ENCODE measurements at regions not wholly inside any gene's neighbourhood (a gene's known extent, or its start where the extent isn't known, plus 50 kb on each side); places are given as distances from the start of the nearest gene placed in this dataset.

DNA sequence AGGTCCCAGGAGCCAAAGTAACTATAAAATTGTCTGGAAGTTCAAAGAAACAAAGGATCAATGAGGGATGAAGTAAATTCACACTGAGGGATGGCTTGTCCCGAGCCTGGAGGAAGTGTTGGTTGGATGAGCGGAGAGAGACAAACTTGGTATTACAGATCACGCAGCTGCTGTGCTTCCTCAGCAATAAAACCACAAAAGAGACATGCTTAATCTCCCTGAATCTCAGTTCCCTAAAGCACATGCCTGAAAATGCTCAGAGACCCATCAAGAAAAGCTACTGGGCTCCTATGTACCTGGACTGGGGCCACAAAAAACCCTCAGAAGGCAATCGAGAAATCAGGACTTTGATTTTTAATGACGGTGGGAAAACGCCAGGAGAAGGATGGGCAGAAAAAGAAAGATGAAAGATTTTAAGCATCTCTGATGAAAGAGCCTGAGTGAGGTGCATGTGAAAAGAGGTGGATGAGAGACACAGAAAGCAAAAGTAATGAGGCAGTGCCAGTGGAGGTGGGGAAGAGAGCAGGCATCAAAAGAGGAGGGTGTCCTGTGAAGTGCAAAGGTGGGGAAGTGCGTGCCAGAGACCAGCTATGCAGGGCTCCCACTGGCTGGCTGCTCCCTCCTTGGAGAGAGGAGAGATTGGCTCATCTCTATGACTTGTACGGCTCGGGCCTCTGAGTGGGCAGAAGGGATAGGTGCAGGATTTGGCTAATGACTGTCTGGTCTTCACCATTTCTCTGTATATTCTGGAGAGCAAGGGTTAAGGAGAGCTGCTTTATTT lies 143.7 kb downstream of the ABCC12 start:
- no peaks in the 10 kb centered on the region for H3K4me1 ChIP-seq (ENCODE audit: control insufficient read depth, insufficient read depth, low read length, poor library complexity, severe bottlenecking)
- H3K9me3 ChIP-seq (ENCODE audit: control insufficient read depth, low read length): no peaks in the 10 kb centered on the region
- no peak for DNase-seq
- H3K27ac ChIP-seq (ENCODE audit: insufficient read depth, low read length, poor library complexity, severe bottlenecking): no peak overlapping the region
- no peaks in the 10 kb centered on the region for H3K27me3 ChIP-seq (replicated peaks; ENCODE audit: control insufficient read depth, insufficient read depth, low read length, poor library complexity, severe bottlenecking)
- no peaks in the 10 kb centered on the region for H3K36me3 ChIP-seq (ENCODE audit: control insufficient read depth, insufficient read depth, low read length)
- no peak overlapping the region for H3K4me3 ChIP-seq (ENCODE audit: insufficient read depth, low read depth, low read length, poor library complexity, severe bottlenecking)

DNA sequence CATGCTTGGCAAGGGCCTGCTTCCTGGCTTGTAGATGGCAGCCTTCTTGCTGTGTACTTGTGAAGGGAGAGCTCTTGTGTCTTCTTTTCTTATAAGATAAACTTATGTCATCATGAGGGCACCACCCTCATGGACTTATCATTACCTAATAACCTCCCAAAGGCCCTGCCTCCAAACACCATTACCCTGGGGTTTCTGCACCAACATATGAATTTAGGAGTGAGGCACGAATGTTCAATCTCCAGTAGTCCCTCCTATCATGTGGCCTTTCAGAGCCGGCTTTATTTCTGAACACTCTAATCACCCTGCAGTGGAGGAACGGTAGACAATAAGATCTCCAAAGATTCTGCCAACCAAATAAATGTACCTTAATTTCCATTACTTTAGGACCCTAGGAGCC lies 144.3 kb downstream of the ABCC12 start:
- no peak overlapping the region for H3K27ac ChIP-seq (ENCODE audit: insufficient read depth, low read length, poor library complexity, severe bottlenecking)
- H3K27me3 ChIP-seq (replicated peaks; ENCODE audit: control insufficient read depth, insufficient read depth, low read length, poor library complexity, severe bottlenecking): no peaks in the 10 kb centered on the region
- H3K9me3 ChIP-seq (ENCODE audit: control insufficient read depth, low read length): no peaks in the 10 kb centered on the region
- no peaks in the 10 kb centered on the region for H3K36me3 ChIP-seq (ENCODE audit: control insufficient read depth, insufficient read depth, low read length)
- H3K4me1 ChIP-seq (ENCODE audit: control insufficient read depth, insufficient read depth, low read length, poor library complexity, severe bottlenecking): no peaks in the 10 kb centered on the region
- DNase-seq: no peak
- H3K4me3 ChIP-seq (ENCODE audit: insufficient read depth, low read depth, low read length, poor library complexity, severe bottlenecking): no peak overlapping the region

GRCh38 chr16:48008011-48008525 lies 147.7 kb downstream of the ABCC12 start:
- no peak for DNase-seq
- Histone ChIP-seq H3K36me3 (ENCODE audit: control insufficient read depth, insufficient read depth, low read length) (no peaks in the 10 kb centered on the region), H3K9me3 (ENCODE audit: control insufficient read depth, low read length) (no peaks in the 10 kb centered on the region), H3K4me1 (ENCODE audit: control insufficient read depth, insufficient read depth, low read length, poor library complexity, severe bottlenecking) (no peaks in the 10 kb centered on the region), H3K27ac (ENCODE audit: insufficient read depth, low read length, poor library complexity, severe bottlenecking) (no peak overlapping the region), H3K4me3 (ENCODE audit: insufficient read depth, low read depth, low read length, poor library complexity, severe bottlenecking) (no peak overlapping the region), H3K27me3 (replicated peaks; ENCODE audit: control insufficient read depth, insufficient read depth, low read length, poor library complexity, severe bottlenecking) (no peaks in the 10 kb centered on the region)

GRCh38 chr16:48004141-48004695 lies 151.6 kb downstream of the ABCC12 start:
- Histone ChIP-seq H3K27ac (ENCODE audit: insufficient read depth, low read length, poor library complexity, severe bottlenecking) (no peak overlapping the region), H3K4me1 (ENCODE audit: control insufficient read depth, insufficient read depth, low read length, poor library complexity, severe bottlenecking) (no peaks in the 10 kb centered on the region), H3K27me3 (replicated peaks; ENCODE audit: control insufficient read depth, insufficient read depth, low read length, poor library complexity, severe bottlenecking) (no peaks in the 10 kb centered on the region), H3K9me3 (ENCODE audit: control insufficient read depth, low read length) (no peaks in the 10 kb centered on the region), H3K4me3 (ENCODE audit: insufficient read depth, low read depth, low read length, poor library complexity, severe bottlenecking) (no peak overlapping the region), H3K36me3 (ENCODE audit: control insufficient read depth, insufficient read depth, low read length) (no peaks in the 10 kb centered on the region)
- DNase-seq: no peak

GRCh38 chr16:48003206-48003907 lies 152.4 kb downstream of the ABCC12 start:
- H3K9me3 ChIP-seq (ENCODE audit: control insufficient read depth, low read length): no peaks in the 10 kb centered on the region
- no peaks in the 10 kb centered on the region for H3K36me3 ChIP-seq (ENCODE audit: control insufficient read depth, insufficient read depth, low read length)
- H3K27ac ChIP-seq (ENCODE audit: insufficient read depth, low read length, poor library complexity, severe bottlenecking): no peak overlapping the region
- H3K27me3 ChIP-seq (replicated peaks; ENCODE audit: control insufficient read depth, insufficient read depth, low read length, poor library complexity, severe bottlenecking): no peaks in the 10 kb centered on the region
- no peaks in the 10 kb centered on the region for H3K4me1 ChIP-seq (ENCODE audit: control insufficient read depth, insufficient read depth, low read length, poor library complexity, severe bottlenecking)
- no peak for DNase-seq
- H3K4me3 ChIP-seq (ENCODE audit: insufficient read depth, low read depth, low read length, poor library complexity, severe bottlenecking): no peak overlapping the region

DNA sequence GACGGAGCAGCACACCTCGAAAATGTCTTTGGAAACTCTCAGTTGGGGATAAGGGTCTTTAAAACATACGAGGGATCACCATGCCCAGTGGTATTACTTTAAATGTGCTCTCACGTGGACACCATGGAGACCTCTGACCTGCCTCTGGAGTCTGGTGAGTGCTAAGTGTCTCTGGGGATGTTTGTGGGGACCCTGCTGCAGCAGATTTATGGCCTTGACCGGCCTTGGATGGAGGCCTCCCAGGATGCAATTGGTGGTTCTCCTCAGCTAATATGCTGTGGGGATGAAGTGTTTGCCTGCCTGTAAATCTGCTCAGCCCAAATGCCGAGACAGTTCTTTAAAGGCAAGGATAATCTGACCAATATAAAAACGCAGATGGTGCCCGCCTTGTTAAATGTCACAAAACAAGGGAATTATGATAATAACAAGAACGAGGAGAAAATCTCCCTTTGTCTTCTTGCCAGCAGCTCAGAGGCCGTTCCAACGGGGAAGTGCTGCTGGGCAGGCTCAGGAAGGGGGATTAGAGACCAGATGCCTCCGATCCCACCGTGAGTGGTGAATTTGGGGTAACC lies 154.4 kb downstream of the ABCC12 start:
- DNase-seq: no peak
- no peak overlapping the region for H3K27ac ChIP-seq (ENCODE audit: insufficient read depth, low read length, poor library complexity, severe bottlenecking)
- H3K27me3 ChIP-seq (replicated peaks; ENCODE audit: control insufficient read depth, insufficient read depth, low read length, poor library complexity, severe bottlenecking): no peaks in the 10 kb centered on the region
- no peaks in the 10 kb centered on the region for H3K4me1 ChIP-seq (ENCODE audit: control insufficient read depth, insufficient read depth, low read length, poor library complexity, severe bottlenecking)
- no peaks in the 10 kb centered on the region for H3K36me3 ChIP-seq (ENCODE audit: control insufficient read depth, insufficient read depth, low read length)
- H3K4me3 ChIP-seq (ENCODE audit: insufficient read depth, low read depth, low read length, poor library complexity, severe bottlenecking): no peak overlapping the region
- H3K9me3 ChIP-seq (ENCODE audit: control insufficient read depth, low read length): no peaks in the 10 kb centered on the region

DNA sequence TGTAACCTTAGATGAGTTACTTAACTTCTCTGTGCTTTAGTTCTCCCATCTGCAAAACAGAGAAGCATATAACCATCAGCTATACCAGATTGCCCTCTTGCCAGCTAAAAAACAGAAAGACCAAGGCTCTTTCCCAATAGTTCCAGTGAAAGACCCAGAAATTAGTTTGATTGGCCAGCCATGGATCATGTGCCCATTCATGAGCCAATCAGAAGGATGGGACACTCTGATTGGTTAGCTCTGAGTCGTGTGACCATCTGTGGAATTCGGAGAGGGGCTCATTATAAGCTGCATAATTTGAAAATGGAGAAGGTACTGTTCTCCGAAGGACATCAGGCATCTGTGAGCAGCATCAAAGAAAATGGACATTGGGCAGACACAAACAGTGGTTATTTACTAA lies 155.2 kb downstream of the ABCC12 start:
- Histone ChIP-seq H3K4me3 (ENCODE audit: insufficient read depth, low read depth, low read length, poor library complexity, severe bottlenecking) (no peak overlapping the region), H3K27me3 (replicated peaks; ENCODE audit: control insufficient read depth, insufficient read depth, low read length, poor library complexity, severe bottlenecking) (no peaks in the 10 kb centered on the region), H3K4me1 (ENCODE audit: control insufficient read depth, insufficient read depth, low read length, poor library complexity, severe bottlenecking) (no peaks in the 10 kb centered on the region), H3K27ac (ENCODE audit: insufficient read depth, low read length, poor library complexity, severe bottlenecking) (no peak overlapping the region), H3K36me3 (ENCODE audit: control insufficient read depth, insufficient read depth, low read length) (no peaks in the 10 kb centered on the region), H3K9me3 (ENCODE audit: control insufficient read depth, low read length) (no peaks in the 10 kb centered on the region)
- DNase-seq: no peak

- Histone ChIP-seq H3K27me3 (replicated peaks; ENCODE audit: control insufficient read depth, insufficient read depth, low read length, poor library complexity, severe bottlenecking) (no peaks in the 10 kb centered on the region), H3K4me3 (ENCODE audit: insufficient read depth, low read depth, low read length, poor library complexity, severe bottlenecking) (no peak overlapping the region), H3K4me1 (ENCODE audit: control insufficient read depth, insufficient read depth, low read length, poor library complexity, severe bottlenecking) (no peaks in the 10 kb centered on the region), H3K9me3 (ENCODE audit: control insufficient read depth, low read length) (no peaks in the 10 kb centered on the region), H3K36me3 (ENCODE audit: control insufficient read depth, insufficient read depth, low read length) (no peaks in the 10 kb centered on the region), H3K27ac (ENCODE audit: insufficient read depth, low read length, poor library complexity, severe bottlenecking) (no peak overlapping the region)
- DNase-seq: no peak
Measured at GRCh38 chr16:47999595-47999994, 156.2 kb downstream of the ABCC12 start.

GRCh38 chr16:47995354-47995753 lies 160.4 kb downstream of the ABCC12 start:
- no peaks in the 10 kb centered on the region for H3K36me3 ChIP-seq (ENCODE audit: control insufficient read depth, insufficient read depth, low read length)
- H3K27me3 ChIP-seq (replicated peaks; ENCODE audit: control insufficient read depth, insufficient read depth, low read length, poor library complexity, severe bottlenecking): no peaks in the 10 kb centered on the region
- H3K27ac ChIP-seq (ENCODE audit: insufficient read depth, low read length, poor library complexity, severe bottlenecking): no peak overlapping the region
- no peak for DNase-seq
- no peaks in the 10 kb centered on the region for H3K9me3 ChIP-seq (ENCODE audit: control insufficient read depth, low read length)
- H3K4me3 ChIP-seq (ENCODE audit: insufficient read depth, low read depth, low read length, poor library complexity, severe bottlenecking): no peak overlapping the region
- H3K4me1 ChIP-seq (ENCODE audit: control insufficient read depth, insufficient read depth, low read length, poor library complexity, severe bottlenecking): no peaks in the 10 kb centered on the region

DNA sequence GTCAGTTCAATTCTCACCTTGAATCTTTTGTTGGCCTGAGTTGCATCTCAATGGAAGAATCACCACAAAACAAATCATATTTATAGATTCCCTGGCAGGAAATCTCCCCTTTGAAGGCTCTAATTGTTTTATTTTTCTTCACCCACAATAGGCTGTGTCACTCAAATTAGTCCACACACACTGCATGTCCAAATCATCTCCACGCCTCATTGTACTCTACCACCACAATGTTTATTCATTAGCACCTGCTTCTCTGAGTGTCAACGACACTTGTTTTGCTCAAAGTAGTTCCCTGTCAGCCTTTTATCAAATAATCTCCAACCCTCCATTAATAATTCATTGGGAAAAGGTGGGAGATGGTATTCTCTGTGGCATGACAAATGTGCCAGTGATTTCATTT lies 164.3 kb downstream of the ABCC12 start:
- Histone ChIP-seq H3K9me3 (ENCODE audit: control insufficient read depth, low read length) (no peaks in the 10 kb centered on the region), H3K4me3 (ENCODE audit: insufficient read depth, low read depth, low read length, poor library complexity, severe bottlenecking) (no peak overlapping the region)

More for the DNA sequence above, 164.3 kb downstream of the ABCC12 start:
- DNase-seq: no peak
- Histone ChIP-seq H3K27ac (ENCODE audit: insufficient read depth, low read length, poor library complexity, severe bottlenecking) (no peak overlapping the region), H3K36me3 (ENCODE audit: control insufficient read depth, insufficient read depth, low read length) (no peaks in the 10 kb centered on the region), H3K27me3 (replicated peaks; ENCODE audit: control insufficient read depth, insufficient read depth, low read length, poor library complexity, severe bottlenecking) (no peaks in the 10 kb centered on the region), H3K4me1 (ENCODE audit: control insufficient read depth, insufficient read depth, low read length, poor library complexity, severe bottlenecking) (no peaks in the 10 kb centered on the region)
